H1 (cell line): ENCODE measurements at regions not wholly inside any gene's neighbourhood (a gene's known extent, or its start where the extent isn't known, plus 50 kb on each side); places are given as distances from the start of the nearest gene placed in this dataset.

ENCODE experiments used
- CTCF ChIA-PET: fragments of 300-600 bp; sonication (Branson Sonifier 250); formaldehyde crosslinking; loops from one replicate; lab custom pipeline; 2021; ENCODE audit not compliant: partially characterized antibody; lab: Charles Lee
- POLR2A ChIA-PET: fragments of 300-600 bp; sonication (Branson Sonifier 250); formaldehyde crosslinking; loops from one replicate; lab custom pipeline; 2021; ENCODE audit warnings: inconsistent platforms; ENCODE audit not compliant: partially characterized antibody; lab: Charles Lee
- DNase-seq, 2 experiments: peaks; one replicate each; pipeline versions ENCODE4 v3.0.0 to v3.0.0-alpha.2; 2010 to 2022; ENCODE audit warnings: low spot score in 2 of 2, low read depth in 1 of 2, mixed read lengths in 1 of 2
- FAIRE-seq: peaks from 2 replicates; lab custom pipeline; 2011; peaks lifted over from hg19 to GRCh38; lab: Jason Lieb, UNC
- H2AFZ ChIP-seq: 2 replicates; pipeline ENCODE4 v1.8.1; 2012; ENCODE audit warnings: low read length, inconsistent platforms
- H2AK5ac ChIP-seq: 2 replicates; pipeline ENCODE4 v1.6.1; 2013; ENCODE audit warnings: low read depth, low read length
- H2BK120ac ChIP-seq: replicated peaks from 2 replicates; pipeline ENCODE3; 2013; ENCODE audit warnings: low read depth, low read length, inconsistent platforms
- H2BK12ac ChIP-seq: 2 replicates; pipeline ENCODE4 v1.6.1; 2013; ENCODE audit warnings: low read depth, low read length
- H2BK15ac ChIP-seq: 2 replicates; pipeline ENCODE4 v1.6.1; 2013; ENCODE audit warnings: low read length
- H2BK20ac ChIP-seq: 2 replicates; pipeline ENCODE4 v1.6.1; 2013; ENCODE audit warnings: low read length
- H2BK5ac ChIP-seq: 2 replicates; pipeline ENCODE4 v1.6.1; 2013; ENCODE audit warnings: low read depth, low read length
- H3K14ac ChIP-seq: 2 replicates; pipeline ENCODE4 v1.6.1; 2013; ENCODE audit warnings: inconsistent platforms; ENCODE audit not compliant: insufficient read length
- H3K18ac ChIP-seq: 2 replicates; pipeline ENCODE4 v1.6.1; 2013; ENCODE audit warnings: low read length; ENCODE audit errors: extremely low read depth
- H3K23ac ChIP-seq: 2 replicates; pipeline ENCODE4 v1.6.1; 2013; ENCODE audit warnings: inconsistent platforms; ENCODE audit not compliant: insufficient read length
- H3K23me2 ChIP-seq: 2 replicates; pipeline ENCODE4 v1.6.1; 2013; ENCODE audit warnings: low read depth, low read length
- H3K27ac ChIP-seq: 2 replicates; pipeline ENCODE4 v1.6.1; 2011; ENCODE audit warnings: low read depth, low read length, inconsistent platforms
- H3K27me3 ChIP-seq, 4 experiments: replicated peaks in 1 of 4; 1 replicate in 1 of 4; 2 replicates in 3 of 4; pipeline versions ENCODE4 v1.6.1 to v1.8.1; 2011 to 2013; ENCODE audit warnings: low read length in 3 of 4, mild to moderate bottlenecking in 3 of 4, inconsistent platforms in 2 of 4, mixed read lengths in 2 of 4, moderate library complexity in 1 of 4; ENCODE audit not compliant: control insufficient read depth in 3 of 4, insufficient read depth in 3 of 4; ENCODE audit errors: extremely low read depth in 1 of 4
- H3K36me3 ChIP-seq, 4 experiments: 2 replicates each; pipeline versions ENCODE4 v1.6.1 to v1.8.1; 2011 to 2013; ENCODE audit warnings: mild to moderate bottlenecking in 4 of 4, low read length in 3 of 4, moderate library complexity in 2 of 4, control low read depth in 1 of 4, inconsistent platforms in 1 of 4; ENCODE audit not compliant: insufficient read depth in 4 of 4, control insufficient read depth in 2 of 4
- H3K4ac ChIP-seq: replicated peaks from 2 replicates; pipeline ENCODE3; 2013; ENCODE audit warnings: low read length, low read depth, mixed read lengths, inconsistent platforms; ENCODE audit not compliant: insufficient read length
- H3K4me1 ChIP-seq, 4 experiments: replicated peaks in 1 of 4; 1 replicate in 1 of 4; 2 replicates in 3 of 4; pipeline versions ENCODE4 v1.6.1 to v1.8.1; 2011 to 2013; ENCODE audit warnings: low read length in 3 of 4, inconsistent platforms in 2 of 4, mixed read lengths in 1 of 4; ENCODE audit not compliant: insufficient read depth in 4 of 4, control insufficient read depth in 3 of 4
- H3K4me2 ChIP-seq, 2 experiments: 2 replicates each; pipeline versions ENCODE4 v1.6.1 to v1.8.1; 2011 to 2013; ENCODE audit warnings: low read depth in 2 of 2, low read length in 2 of 2, control low read depth in 1 of 2, inconsistent platforms in 1 of 2, mild to moderate bottlenecking in 1 of 2; ENCODE audit not compliant: insufficient read depth in 1 of 2
- H3K4me3 ChIP-seq, 4 experiments: fragments of 200-600, 300-600 bp in 1 of 4; sonication (generic), shearing (Covaris generic), sonication (Bioruptor Twin) in 1 of 4; 2 replicates each; pipeline versions ENCODE4 v1.5.1 to v1.8.1; 2011 to 2016; ENCODE audit warnings: low read length in 4 of 4, low read depth in 3 of 4, control low read depth in 2 of 4, inconsistent platforms in 2 of 4, mild to moderate bottlenecking in 2 of 4, mixed read lengths in 1 of 4, moderate library complexity in 1 of 4; ENCODE audit not compliant: insufficient read depth in 2 of 4; ENCODE audit errors: extremely low read depth in 1 of 4
- H3K56ac ChIP-seq: replicated peaks from 2 replicates; pipeline ENCODE3; 2013; ENCODE audit warnings: low read depth, mild to moderate bottlenecking, mixed read lengths, low read length, inconsistent platforms; ENCODE audit not compliant: insufficient read length
- H3K79me1 ChIP-seq: 2 replicates; pipeline ENCODE4 v1.6.1; 2013; ENCODE audit warnings: low read depth, low read length, control low read depth
- H3K79me2 ChIP-seq, 2 experiments: 2 replicates each; pipeline versions ENCODE4 v1.6.1 to v1.8.1; 2012 to 2013; ENCODE audit warnings: low read length in 2 of 2, mild to moderate bottlenecking in 2 of 2, inconsistent platforms in 1 of 2; ENCODE audit not compliant: insufficient read depth in 2 of 2, control insufficient read depth in 1 of 2
- H3K9ac ChIP-seq, 4 experiments: replicated peaks in 1 of 4; 1 replicate in 1 of 4; 2 replicates in 3 of 4; pipeline versions ENCODE4 v1.6.1 to v1.8.1; 2011 to 2013; ENCODE audit warnings: low read depth in 3 of 4, low read length in 3 of 4, control low read depth in 2 of 4, mild to moderate bottlenecking in 2 of 4, moderate library complexity in 2 of 4, inconsistent platforms in 1 of 4; ENCODE audit errors: extremely low read depth in 1 of 4
- H3K9me3 ChIP-seq, 2 experiments: 2 replicates each; pipeline versions ENCODE4 v1.6.1 to v1.8.1; 2012 to 2013; ENCODE audit warnings: mild to moderate bottlenecking in 2 of 2, moderate library complexity in 2 of 2, control low read depth in 1 of 2, inconsistent platforms in 1 of 2, low read depth in 1 of 2, low read length in 1 of 2, mixed read lengths in 1 of 2; ENCODE audit not compliant: insufficient read depth in 2 of 2
- H4K20me1 ChIP-seq, 2 experiments: replicated peaks in 1 of 2; 2 replicates each; pipeline versions ENCODE3 to v1.8.1; 2011 to 2013; ENCODE audit warnings: inconsistent platforms in 2 of 2, low read length in 2 of 2, mild to moderate bottlenecking in 1 of 2; ENCODE audit not compliant: insufficient read depth in 2 of 2, control insufficient read depth in 1 of 2
- H4K5ac ChIP-seq: 2 replicates; pipeline ENCODE4 v1.6.1; 2013; ENCODE audit warnings: low read length, low read depth, mixed read lengths, inconsistent platforms; ENCODE audit not compliant: insufficient read length
- H4K8ac ChIP-seq: 2 replicates; pipeline ENCODE4 v1.8.0; 2013; ENCODE audit warnings: mild to moderate bottlenecking, moderate library complexity, low read length, inconsistent platforms; ENCODE audit not compliant: insufficient read depth; ENCODE audit errors: extremely low read depth
- H4K91ac ChIP-seq: replicated peaks from 2 replicates; pipeline ENCODE3; 2013; ENCODE audit warnings: low read length, mixed read lengths, inconsistent platforms; ENCODE audit not compliant: insufficient read length
- CEBPB ChIP-seq: IDR thresholded peaks from 2 replicates; pipeline ENCODE4 v1.6.1; 2012; ENCODE audit warnings: low read depth, low read length
- JUN ChIP-seq: IDR thresholded peaks from 2 replicates; pipeline ENCODE4 v1.6.1; 2011; ENCODE audit warnings: low read depth, mild to moderate bottlenecking, improper control_type of control experiment, low read length
- MAFK ChIP-seq: IDR thresholded peaks from 2 replicates; pipeline ENCODE4 v1.6.1; 2012; ENCODE audit warnings: low read depth, mild to moderate bottlenecking, improper control_type of control experiment, low read length
- RXRA ChIP-seq: IDR thresholded peaks from 2 replicates; pipeline ENCODE4 v1.6.1; 2011; ENCODE audit warnings: low read depth, mild to moderate bottlenecking, low read length, moderate library complexity; ENCODE audit not compliant: insufficient read depth
- SUZ12 ChIP-seq: fragments of 200-600 bp; sonication (generic); IDR thresholded peaks from 2 replicates; pipeline ENCODE4 v1.6.1; 2012; ENCODE audit warnings: mild to moderate bottlenecking, inconsistent platforms, low read length, moderate library complexity, mixed read lengths
- TAF1 ChIP-seq: IDR thresholded peaks from 2 replicates; pipeline ENCODE4 v1.6.1; 2011; ENCODE audit warnings: mild to moderate bottlenecking, low read depth, low read length
- WGBS, 2 experiments: shearing (Covaris generic) in 1 of 2; methylation state at CpG; one replicate each; pipeline versions ENCODE4 v1.1.6 to v1.1.7; 2013 to 2015; ENCODE audit warnings: low lambda C conversion rate in 2 of 2, mixed read lengths in 2 of 2, inconsistent platforms in 1 of 2, low coverage in 1 of 2, missing lambda C conversion rate in 1 of 2; ENCODE audit not compliant: insufficient replicate concordance in 2 of 2, insufficient coverage in 1 of 2, insufficient read length in 1 of 2; ENCODE audit errors: extremely low coverage in 1 of 2, missing lambda C conversion rate in 1 of 2; 5-methylcytosine and 5-hydroxymethylcytosine counted together

DNA sequence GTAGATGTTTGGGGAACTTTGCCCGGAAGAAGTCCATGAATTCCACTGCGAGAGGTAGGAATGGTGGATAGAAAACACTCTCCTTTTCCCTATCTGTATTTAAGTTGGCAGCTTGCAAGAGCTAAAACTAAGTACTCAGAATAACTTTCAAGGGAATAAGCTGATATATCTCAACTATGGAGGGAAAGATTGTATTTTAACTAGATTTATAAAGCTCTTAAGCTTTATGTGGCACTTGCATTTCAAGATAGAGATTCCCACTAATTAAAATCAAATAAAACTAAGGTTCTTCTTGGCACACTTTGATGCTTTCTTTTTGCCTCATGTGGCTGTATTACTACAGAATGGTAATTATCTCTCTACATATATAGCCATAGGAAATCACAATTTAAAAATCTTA lies 149.7 kb upstream of the STARD13 start:
- H3K4me2 ChIP-seq = no peak overlapping the region
- H3K4ac ChIP-seq = no peak overlapping the region
- no peaks in the 10 kb centered on the region for H3K79me1 ChIP-seq
- H2BK12ac ChIP-seq = no peak overlapping the region
- WGBS, 2 experiments = 88% methylated on average over 2 of the region's 2 CpGs; no CpG with 5 or more reads in 1 of the 2 experiments
- H3K9ac ChIP-seq = no peak overlapping the region
- POLR2A ChIA-PET = no interaction called here
- H3K27ac ChIP-seq = no peak overlapping the region
- H3K27me3 ChIP-seq = no peaks in the 10 kb centered on the region
- no peak overlapping the region for H2BK15ac ChIP-seq
- no peak overlapping the region for H3K14ac ChIP-seq
- H4K91ac ChIP-seq = no peak overlapping the region
- no peak for DNase-seq
- H3K9me3 ChIP-seq = no peaks in the 10 kb centered on the region
- H3K23ac ChIP-seq = no peak overlapping the region
- no peak overlapping the region for H3K56ac ChIP-seq
- H3K18ac ChIP-seq = no peak overlapping the region
- no peaks in the 10 kb centered on the region for H3K23me2 ChIP-seq
- H3K4me3 ChIP-seq = no peak overlapping the region
- H4K8ac ChIP-seq = no peak overlapping the region
- no peak overlapping the region for H2BK20ac ChIP-seq
- no peaks in the 10 kb centered on the region for H3K79me2 ChIP-seq
- H2BK120ac ChIP-seq = no peak overlapping the region
- H3K36me3 ChIP-seq = no peaks in the 10 kb centered on the region
- no peak overlapping the region for H2BK5ac ChIP-seq
- no peaks in the 10 kb centered on the region for H4K20me1 ChIP-seq
- no peak overlapping the region for H4K5ac ChIP-seq
- H2AFZ ChIP-seq = no peak overlapping the region
- H2AK5ac ChIP-seq = no peak overlapping the region
- no peak for FAIRE-seq
- H3K4me1 ChIP-seq = peaks cover 0 to 5% (median 1%) of the 10 kb centered on the region in 4 experiments; a peak in 2 of 7 replicates
- CTCF ChIA-PET = no interaction called here
- TF ChIP-seq RXRA (no peak), SUZ12 (no peak), CEBPB (no peak), JUN (no peak), MAFK (no peak), TAF1 (no peak)
- TF ChIP-seq, all 59 proteins: peak for 0
